ENCODE measurements at regions not wholly inside any gene's neighbourhood (a gene's known extent, or its start where the extent isn't known, plus 50 kb on each side); places are given as distances from the start of the nearest gene placed in this dataset.

- TF ChIP-seq CTCF (IDR thresholded peaks at IDR 0.05 in 8 of 11, conservative IDR thresholded peaks at IDR 0.05 in 3 of 11) (no peak), POLR2AphosphoS5 (IDR thresholded peaks at IDR 0.05) (no peak), POLR2A (IDR thresholded peaks at IDR 0.05) (no peak)
These were observed 159.7 kb upstream of the MBNL1 start for GRCh38 chr3:152109038-152109437.
